Spinal cord (tissue), 9 donors: ENCODE measurements at regions not wholly inside any gene's neighbourhood (a gene's known extent, or its start where the extent isn't known, plus 50 kb on each side); places are given as distances from the start of the nearest gene placed in this dataset.

Source experiments
- DNase-seq, 6 donors: peaks; one replicate each; pipeline versions ENCODE4 v3.0.0 to v3.0.0-alpha.2; 2013 to 2015; ENCODE audit warnings: low spot score in 6 of 6, low read depth in 4 of 6
- H3K27ac ChIP-seq: one replicate; pipeline ENCODE4 v1.5.1; 2013; ENCODE audit warnings: low read depth, low read length, control low read depth
- H3K27me3 ChIP-seq: one replicate; pipeline ENCODE4 v1.6.1; 2013; ENCODE audit warnings: low read length; ENCODE audit not compliant: control insufficient read depth, insufficient read depth
- H3K36me3 ChIP-seq: one replicate; pipeline ENCODE4 v1.6.1; 2013; ENCODE audit warnings: low read length; ENCODE audit not compliant: control insufficient read depth, insufficient read depth
- H3K4me1 ChIP-seq: one replicate; pipeline ENCODE4 v1.6.1; 2013; ENCODE audit warnings: low read length; ENCODE audit not compliant: control insufficient read depth, insufficient read depth
- H3K4me3 ChIP-seq: one replicate; pipeline ENCODE4 v1.5.1; 2013; ENCODE audit warnings: low read depth, low read length, control low read depth
- H3K9me3 ChIP-seq: one replicate; pipeline ENCODE4 v1.6.1; 2013; ENCODE audit warnings: low read length; ENCODE audit not compliant: control insufficient read depth, insufficient read depth
- WGBS: methylation state at CpG from one replicate; pipeline ENCODE4 v1.1.5; 2013; ENCODE audit warnings: missing lambda C conversion rate; ENCODE audit not compliant: insufficient coverage; 5-methylcytosine and 5-hydroxymethylcytosine counted together
- donor health status: healthy.

- Histone ChIP-seq H3K4me3 (no peak overlapping the region), H3K9me3 (no peaks in the 10 kb centered on the region), H3K36me3 (no peaks in the 10 kb centered on the region), H3K27ac (no peak overlapping the region), H3K4me1 (peaks cover 5% of the 10 kb centered on the region), H3K27me3 (no peaks in the 10 kb centered on the region)
- DNase-seq: no peak
- 92% methylated on average over 7 of the region's 9 CpGs for WGBS
These were observed 608.5 kb upstream of the MKI67 start for GRCh38 chr10:128734734-128735133.

GRCh38 chr10:128735996-128736395 lies 609.8 kb upstream of the MKI67 start:
- no peak overlapping the region for H3K4me3 ChIP-seq
- no peaks in the 10 kb centered on the region for H3K27me3 ChIP-seq
- H3K27ac ChIP-seq: no peak overlapping the region
- DNase-seq: peak in 2 of 6 donors; percentile 16 to 24
- H3K4me1 ChIP-seq: peaks cover 7% of the 10 kb centered on the region
- H3K36me3 ChIP-seq: no peaks in the 10 kb centered on the region
- WGBS: 64% methylated on average over 8 of the region's 8 CpGs
- no peaks in the 10 kb centered on the region for H3K9me3 ChIP-seq

DNA sequence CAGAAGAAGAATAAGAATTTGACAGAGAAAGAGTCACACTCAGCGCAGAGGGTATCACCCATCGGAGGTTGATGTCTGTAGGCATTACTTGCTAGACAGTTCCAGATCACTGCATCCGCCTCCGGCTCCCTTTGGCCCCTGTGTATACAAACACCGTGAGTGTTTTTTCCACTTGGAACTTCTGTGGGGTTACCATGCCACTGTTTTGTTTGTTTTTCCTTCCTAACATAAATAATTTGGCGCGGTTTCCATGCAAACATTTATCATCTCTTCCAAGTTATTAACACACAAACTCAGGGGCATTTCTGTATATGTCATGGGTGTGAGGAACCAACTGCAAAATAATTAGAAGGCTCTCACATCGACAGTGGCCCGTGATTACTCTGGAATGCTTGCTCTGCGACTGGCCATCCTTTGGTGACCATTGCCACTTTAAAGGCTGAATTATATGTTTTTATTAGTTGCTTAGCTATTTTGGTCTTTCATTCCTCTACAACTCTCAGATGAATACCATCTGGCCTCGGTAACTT lies 612.2 kb upstream of the MKI67 start:
- peaks cover 10% of the 10 kb centered on the region for H3K4me1 ChIP-seq
- H3K9me3 ChIP-seq: no peaks in the 10 kb centered on the region
- no peaks in the 10 kb centered on the region for H3K27me3 ChIP-seq
- no peaks in the 10 kb centered on the region for H3K36me3 ChIP-seq
- H3K4me3 ChIP-seq: no peak overlapping the region
- no peak for DNase-seq
- no peak overlapping the region for H3K27ac ChIP-seq
- WGBS: 92% methylated on average over 2 of the region's 11 CpGs

- no peaks in the 10 kb centered on the region for H3K27me3 ChIP-seq
- H3K4me3 ChIP-seq: no peak overlapping the region
- 83% methylated on average over 9 of the region's 9 CpGs for WGBS
These were observed 613.7 kb upstream of the MKI67 start for GRCh38 chr10:128739930-128740329.

GRCh38 chr10:128741180-128741579 lies 615.0 kb upstream of the MKI67 start:
- peaks cover 10% of the 10 kb centered on the region for H3K4me1 ChIP-seq
- H3K36me3 ChIP-seq: no peaks in the 10 kb centered on the region
- H3K9me3 ChIP-seq: no peaks in the 10 kb centered on the region
- no peaks in the 10 kb centered on the region for H3K27me3 ChIP-seq
- peak in 1 of 6 donors; percentile 40 for DNase-seq
- WGBS: 87% methylated on average over 4 of the region's 4 CpGs
- H3K4me3 ChIP-seq: no peak overlapping the region
- H3K27ac ChIP-seq: no peak overlapping the region

More at GRCh38 chr10:128739930-128740329, 613.7 kb upstream of the MKI67 start:
- DNase-seq: peak in 1 of 6 donors; percentile 32
- no peaks in the 10 kb centered on the region for H3K36me3 ChIP-seq
- peaks cover 10% of the 10 kb centered on the region for H3K4me1 ChIP-seq
- no peaks in the 10 kb centered on the region for H3K9me3 ChIP-seq
- no peak overlapping the region for H3K27ac ChIP-seq

GRCh38 chr10:128741680-128742079 lies 615.5 kb upstream of the MKI67 start:
- H3K4me1 ChIP-seq: peaks cover 10% of the 10 kb centered on the region
- no peak overlapping the region for H3K27ac ChIP-seq
- H3K9me3 ChIP-seq: no peaks in the 10 kb centered on the region
- no peak overlapping the region for H3K4me3 ChIP-seq
- no peaks in the 10 kb centered on the region for H3K36me3 ChIP-seq
- WGBS: 100% methylated on average over 1 of the region's 5 CpGs
- peak in 1 of 6 donors; percentile 72 for DNase-seq
- no peaks in the 10 kb centered on the region for H3K27me3 ChIP-seq

DNA sequence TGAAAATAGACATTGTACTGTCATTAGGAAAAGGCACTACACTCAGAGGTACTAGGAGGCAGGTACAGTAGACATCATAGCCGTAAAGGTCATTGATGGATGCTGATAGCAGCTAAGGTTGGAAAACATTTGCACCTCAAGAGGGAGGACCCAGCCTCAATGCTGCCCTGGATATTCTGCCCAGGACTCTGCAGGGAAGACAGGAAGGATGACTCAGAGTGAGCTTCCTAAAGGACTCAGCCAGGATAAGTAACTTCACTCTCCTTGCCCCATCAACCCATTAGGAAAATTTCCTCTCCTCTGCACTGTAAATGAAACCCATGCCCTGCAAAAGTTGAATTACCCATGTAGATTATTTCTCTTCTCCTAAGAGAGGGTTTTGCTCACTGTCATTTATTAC lies 617.9 kb upstream of the MKI67 start:
- Histone ChIP-seq H3K4me3 (no peak overlapping the region), H3K27ac (no peak overlapping the region), H3K27me3 (no peaks in the 10 kb centered on the region), H3K4me1 (peaks cover 10% of the 10 kb centered on the region), H3K9me3 (no peaks in the 10 kb centered on the region), H3K36me3 (no peaks in the 10 kb centered on the region)
- no peak for DNase-seq
- WGBS: 100% methylated on average over 1 of the region's 1 CpG

DNA sequence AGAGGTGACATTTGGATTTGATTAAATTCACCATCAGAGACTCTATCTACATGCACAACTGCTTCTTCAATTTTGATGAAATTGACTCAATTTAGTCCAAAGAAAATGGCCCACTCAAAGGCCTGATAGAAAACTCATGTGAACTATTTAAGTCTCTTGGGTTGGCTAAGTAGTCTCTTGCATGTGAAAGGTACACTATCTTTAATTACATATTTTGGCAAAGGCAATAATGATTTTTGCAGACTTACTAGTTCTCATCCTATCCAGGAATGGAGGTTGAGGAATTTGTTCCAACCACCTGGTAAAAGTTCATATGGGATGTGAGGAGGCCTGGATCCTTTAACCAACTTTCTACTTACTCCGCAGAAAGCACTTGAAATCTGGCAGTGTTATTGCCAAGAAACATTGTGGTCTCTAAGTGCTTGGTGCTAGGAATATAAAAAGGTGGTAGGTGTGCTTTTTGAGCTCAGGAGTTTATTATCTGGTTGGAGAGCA lies 618.6 kb upstream of the MKI67 start:
- peaks cover 8% of the 10 kb centered on the region for H3K4me1 ChIP-seq
- H3K9me3 ChIP-seq: no peaks in the 10 kb centered on the region
- no peak overlapping the region for H3K27ac ChIP-seq
- no peak for DNase-seq
- no CpG with 5 or more reads among the region's 1 CpG for WGBS
- H3K27me3 ChIP-seq: no peaks in the 10 kb centered on the region
- H3K4me3 ChIP-seq: no peak overlapping the region
- no peaks in the 10 kb centered on the region for H3K36me3 ChIP-seq

DNA sequence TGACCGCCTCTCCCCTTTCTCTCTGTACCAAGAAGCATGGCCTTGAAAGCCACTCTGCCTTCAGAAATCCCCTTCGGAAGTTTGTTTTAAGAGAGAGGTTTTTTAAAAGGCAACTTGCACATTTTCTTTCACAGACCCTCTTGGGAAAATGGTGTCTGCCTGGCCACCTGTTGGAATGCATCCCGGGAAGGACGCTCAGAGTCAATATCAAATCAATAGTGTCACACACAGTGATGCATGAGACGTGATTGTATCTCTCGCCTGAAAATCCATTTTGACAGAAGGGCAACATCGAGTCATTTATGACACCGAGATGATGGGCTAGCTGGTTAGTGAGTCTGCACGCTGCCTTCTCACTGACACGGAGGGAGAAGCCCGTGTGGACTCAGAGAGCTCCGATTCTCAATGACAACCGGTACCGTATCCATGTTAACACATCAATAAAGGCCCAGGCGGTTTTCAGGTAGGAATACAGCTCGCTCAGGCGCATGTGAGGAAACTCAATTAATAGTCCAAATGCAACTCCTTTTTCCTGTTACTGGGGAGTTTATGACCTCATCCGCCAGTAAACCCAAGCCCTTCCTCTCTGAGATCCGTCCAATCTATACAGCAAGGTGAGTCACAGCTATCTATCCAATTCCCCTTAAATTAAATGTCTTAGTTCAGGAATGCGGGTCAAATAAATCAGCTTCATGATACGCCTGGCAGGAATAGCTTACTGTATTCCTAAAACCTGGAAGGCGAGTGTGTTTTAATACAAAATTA lies 621.5 kb upstream of the MKI67 start:
- Histone ChIP-seq H3K27ac (no peak overlapping the region), H3K4me3 (no peak overlapping the region), H3K36me3 (no peaks in the 10 kb centered on the region), H3K27me3 (no peaks in the 10 kb centered on the region), H3K4me1 (peaks cover 8% of the 10 kb centered on the region), H3K9me3 (peaks cover 2% of the 10 kb centered on the region)
- no peak for DNase-seq
- WGBS: 94% methylated on average over 16 of the region's 22 CpGs

- no peaks in the 10 kb centered on the region for H3K27me3 ChIP-seq
- WGBS: 41% methylated on average over 2 of the region's 7 CpGs
- peak in 2 of 6 donors; percentile 26 to 77 for DNase-seq
- H3K9me3 ChIP-seq: peaks cover 2% of the 10 kb centered on the region
- peaks cover 6% of the 10 kb centered on the region for H3K4me1 ChIP-seq
- no peak overlapping the region for H3K4me3 ChIP-seq
- no peak overlapping the region for H3K27ac ChIP-seq
- no peaks in the 10 kb centered on the region for H3K36me3 ChIP-seq
These were observed 625.1 kb upstream of the MKI67 start for GRCh38 chr10:128751284-128751683.
